Psoas muscle (tissue), 7 donors: ENCODE measurements at regions not wholly inside any gene's neighbourhood (a gene's known extent, or its start where the extent isn't known, plus 50 kb on each side); places are given as distances from the start of the nearest gene placed in this dataset.
A peak's percentile ranks its signal among the peaks of the same experiment; 100 is the strongest.

Experiments used
- ATAC-seq, 4 donors: fragments of 200-7000 bp; cut with Tn5 transposase; one replicate each; pipeline ENCODE4 v1.9.1; 2020; ENCODE audit warnings: moderate library complexity in 3 of 4, mild to moderate bottlenecking in 2 of 4
- DNase-seq, 2 donors: peaks; one replicate each; pipeline ENCODE4 v3.0.0-alpha.2; 2020
- H3K27ac ChIP-seq: fragments of 200-600 bp; one replicate; pipeline ENCODE4 v1.8.0; 2022
- H3K27me3 ChIP-seq, 3 donors: fragments of 200-600 bp in 1 of 3; one replicate each; pipeline versions ENCODE4 v1.6.1 to v1.8.0; 2013 to 2022; ENCODE audit warnings: low read length in 2 of 3, mild to moderate bottlenecking in 2 of 3, moderate library complexity in 1 of 3; ENCODE audit not compliant: insufficient read depth in 3 of 3
- H3K36me3 ChIP-seq, 2 donors: fragments of 200-600 bp in 1 of 2; one replicate each; pipeline versions ENCODE4 v1.6.1 to v1.8.0; 2013 to 2022; ENCODE audit warnings: low read depth in 1 of 2, mild to moderate bottlenecking in 1 of 2, moderate library complexity in 1 of 2; ENCODE audit not compliant: insufficient read depth in 1 of 2
- H3K4me1 ChIP-seq: fragments of 200-600 bp; one replicate; pipeline ENCODE4 v1.8.0; 2022
- H3K4me3 ChIP-seq: fragments of 200-600 bp; one replicate; pipeline ENCODE4 v1.8.0; 2022; ENCODE audit warnings: mild to moderate bottlenecking
- H3K9me3 ChIP-seq: fragments of 200-600 bp; one replicate; pipeline ENCODE4 v1.8.0; 2022
- CTCF ChIP-seq: fragments of 200-600 bp; IDR thresholded peaks from one replicate; pipeline ENCODE4 v1.8.0; 2022; ENCODE audit warnings: antibody characterized with exemption
- WGBS, 3 donors: extraction: QIAGEN DNeasy Blood & Tissue Kit; methylation state at CpG; one replicate each; pipeline versions ENCODE4 v1.1.6 to v1.1.7; 2013; 5-methylcytosine and 5-hydroxymethylcytosine counted together
- intact Hi-C, 2 donors: fragments of 100-400 bp; cut with DNase I; formaldehyde crosslinking; loops; one replicate each; pipeline versions ENCODE4 v1.11.0 to v1.14.2; 2022
- donor health status: healthy with polysubstance abuse.
- donor health status: DM: no; HTN: no; CAD: no; lungs with moderate emphysema.
- donor health status: Bipolar disorder and iron deficiency.
- donor health status: healthy.
- donor health status: DM: yes; HTN: yes; CAD: no.
- donor health status: DM: no; HTN: no; CAD: no.
- donor health status: DM: yes; HTN: yes; CAD: no.

DNA sequence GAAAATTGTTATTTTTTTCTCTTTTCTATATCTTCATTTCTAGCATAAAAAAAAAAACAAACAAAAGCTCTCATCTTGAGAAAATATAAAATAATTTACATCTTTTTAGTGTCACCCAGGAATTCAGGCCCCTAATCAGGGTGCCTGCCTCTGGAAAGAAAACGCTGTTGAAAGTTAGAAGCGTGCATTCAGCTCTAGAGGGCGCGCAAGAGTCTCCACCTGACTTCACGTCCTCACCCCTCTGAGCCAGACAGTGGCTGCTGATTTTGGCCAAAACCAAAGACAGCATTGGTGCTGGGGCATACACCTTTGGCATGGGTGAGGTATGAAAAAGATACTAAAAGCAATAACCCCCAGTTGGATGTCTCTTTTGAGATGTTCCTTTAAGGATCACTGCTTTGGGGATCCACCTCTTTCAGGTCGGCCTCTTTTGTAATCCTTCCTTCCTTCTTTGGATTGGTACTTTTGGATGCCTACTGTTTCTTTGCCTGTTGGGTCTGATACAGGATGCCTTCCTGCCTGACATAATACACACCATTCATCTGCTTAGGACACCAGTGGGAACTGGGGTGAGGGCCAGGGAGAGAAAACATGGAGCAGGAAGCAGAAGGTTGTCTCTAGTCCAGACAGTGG lies 77.6 kb upstream of the CHRM3 start:
- Histone ChIP-seq H3K27ac (no peak overlapping the region), H3K27me3 (no peaks in the 10 kb centered on the region), H3K36me3 (no peaks in the 10 kb centered on the region), H3K4me3 (no peak overlapping the region), H3K4me1 (no peaks in the 10 kb centered on the region), H3K9me3 (no peaks in the 10 kb centered on the region)
- intact Hi-C loops, result no loop called here
- WGBS, 3 donors, result 30 to 41% (median 40%) methylated on average over 6 of the region's 6 CpGs
- no peak for TF ChIP-seq CTCF
- no peak for ATAC-seq
- DNase-seq, result peak in 1 of 2 donors; percentile 24

GRCh38 chr1:239307886-239308285 lies 78.5 kb upstream of the CHRM3 start:
- no peaks in the 10 kb centered on the region for H3K4me1 ChIP-seq
- DNase-seq (no peak), ATAC-seq (no peak)
- no peaks in the 10 kb centered on the region for H3K27me3 ChIP-seq
- WGBS, 3 donors, result 46 to 85% (median 67%) methylated on average over 2 of the region's 2 CpGs
- H3K36me3 ChIP-seq, result no peaks in the 10 kb centered on the region
- no peaks in the 10 kb centered on the region for H3K9me3 ChIP-seq
- no peak overlapping the region for H3K4me3 ChIP-seq
- no peak for TF ChIP-seq CTCF
- no peak overlapping the region for H3K27ac ChIP-seq
- intact Hi-C loops, result no loop called here

DNA sequence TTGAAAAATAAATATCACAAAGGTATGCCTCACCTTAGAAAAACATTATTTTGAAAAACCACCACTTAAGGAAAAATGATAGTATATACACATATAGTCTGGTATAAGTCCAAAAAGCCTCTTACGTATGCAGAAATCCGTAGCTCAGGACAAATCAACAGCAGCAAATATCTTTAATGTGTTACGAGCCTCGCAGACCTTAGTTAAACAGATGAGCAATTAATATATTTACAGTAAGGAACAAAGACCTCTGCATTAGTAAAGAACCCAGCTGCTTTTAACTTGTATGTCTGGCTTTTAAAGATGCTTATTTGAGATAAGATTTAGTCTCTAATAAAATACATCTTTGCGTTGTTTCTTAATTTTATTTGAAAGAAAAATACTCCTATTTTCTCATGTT lies 79.9 kb upstream of the CHRM3 start:
- TF ChIP-seq CTCF, result no peak
- Histone ChIP-seq H3K4me1 (no peaks in the 10 kb centered on the region), H3K4me3 (no peak overlapping the region), H3K36me3 (no peaks in the 10 kb centered on the region), H3K27me3 (no peaks in the 10 kb centered on the region), H3K9me3 (no peaks in the 10 kb centered on the region), H3K27ac (no peak overlapping the region)
- DNase-seq, result no peak
- WGBS, 3 donors, result 71 to 89% (median 88%) methylated on average over 5 of the region's 5 CpGs
- no peak for ATAC-seq
- intact Hi-C loops, result no loop called here

DNA sequence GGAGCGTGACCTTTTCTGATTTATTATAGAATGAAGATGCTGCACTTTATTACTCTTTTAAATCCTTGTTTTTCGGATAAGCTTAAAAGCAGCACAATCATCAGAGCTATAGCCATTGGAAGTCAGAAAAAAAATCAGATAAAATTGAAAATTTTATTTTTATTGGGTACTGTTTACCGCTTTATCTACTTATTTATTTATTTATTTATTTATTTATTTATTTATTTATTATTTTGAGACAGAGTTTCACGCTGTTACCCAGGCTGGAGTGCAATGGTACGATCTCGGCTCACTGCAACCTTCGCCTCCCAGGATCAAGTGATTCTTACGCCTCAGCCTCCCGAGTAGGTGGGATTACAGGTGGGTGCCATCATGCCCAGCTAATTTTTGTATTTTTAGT lies 83.1 kb upstream of the CHRM3 start:
- no peaks in the 10 kb centered on the region for H3K36me3 ChIP-seq

More for the DNA sequence above, 83.1 kb upstream of the CHRM3 start:
- no peak overlapping the region for H3K27ac ChIP-seq
- H3K4me1 ChIP-seq, result no peaks in the 10 kb centered on the region
- no peaks in the 10 kb centered on the region for H3K9me3 ChIP-seq
- ATAC-seq, result no peak
- no peaks in the 10 kb centered on the region for H3K27me3 ChIP-seq
- no peak overlapping the region for H3K4me3 ChIP-seq
- WGBS, 3 donors, result 92 to 97% (median 96%) methylated on average over 9 of the region's 9 CpGs
- TF ChIP-seq CTCF, result no peak
- intact Hi-C loops, result no loop called here
- no peak for DNase-seq
